Right atrium auricular region (tissue), 2 donors: ENCODE measurements at regions not wholly inside any gene's neighbourhood (a gene's known extent, or its start where the extent isn't known, plus 50 kb on each side); places are given as distances from the start of the nearest gene placed in this dataset.

Experiments used
- DNase-seq: peaks from one replicate; pipeline ENCODE4 v3.0.0-alpha.2; 2019; ENCODE audit warnings: low spot score
- H3K27ac ChIP-seq, 2 donors: fragments of 200-600 bp; sonication (generic); 1 replicate in 1 of 2; 2 replicates in 1 of 2; pipeline ENCODE4 v1.5.1; 2016 to 2019
- H3K27me3 ChIP-seq, 2 donors: fragments of 200-600 bp; sonication (generic); one replicate each; pipeline versions ENCODE4 v1.5.1 to v1.6.0; 2017 to 2019
- H3K36me3 ChIP-seq: fragments of 200-600 bp; sonication (generic); one replicate; pipeline ENCODE4 v1.5.1; 2016
- H3K4me1 ChIP-seq, 2 donors: fragments of 200-600 bp; sonication (generic); one replicate each; pipeline versions ENCODE4 v1.5.1 to v1.6.0; 2017 to 2019
- H3K4me3 ChIP-seq, 2 donors: fragments of 200-600 bp; sonication (generic); 1 replicate in 1 of 2; 2 replicates in 1 of 2; pipeline ENCODE4 v1.5.1; 2017 to 2019; ENCODE audit warnings: mild to moderate bottlenecking in 1 of 2, moderate library complexity in 1 of 2
- H3K9me3 ChIP-seq, 2 donors: fragments of 200-600 bp; sonication (generic); one replicate each; pipeline ENCODE4 v1.5.1; 2019
- TF ChIP-seq, protein P1 (sequence below), 2 donors: fragments of 200-600 bp; sonication (generic); IDR thresholded peaks; one replicate each; pipeline ENCODE4 v1.5.1; 2019; ENCODE audit warnings: antibody characterized with exemption in 2 of 2

DNA sequence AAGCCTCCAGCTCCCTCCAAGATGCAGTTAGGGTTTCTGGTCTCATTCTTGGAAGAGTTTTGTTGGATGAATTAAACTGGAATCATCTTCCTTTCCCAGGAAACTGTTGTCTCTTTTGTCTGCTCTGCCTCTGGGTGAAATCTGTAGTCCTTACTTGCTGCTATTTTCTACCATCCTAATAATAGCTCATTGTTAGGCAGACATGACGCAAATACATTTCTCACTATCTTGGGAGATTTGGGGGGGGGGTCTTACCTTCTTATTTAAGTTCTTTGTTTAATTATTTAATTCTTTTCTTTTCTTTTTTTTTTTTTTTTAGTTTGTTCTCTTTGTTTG lies 85.4 kb upstream of the DUSP10 start:
- TF ChIP-seq, protein P1, sequence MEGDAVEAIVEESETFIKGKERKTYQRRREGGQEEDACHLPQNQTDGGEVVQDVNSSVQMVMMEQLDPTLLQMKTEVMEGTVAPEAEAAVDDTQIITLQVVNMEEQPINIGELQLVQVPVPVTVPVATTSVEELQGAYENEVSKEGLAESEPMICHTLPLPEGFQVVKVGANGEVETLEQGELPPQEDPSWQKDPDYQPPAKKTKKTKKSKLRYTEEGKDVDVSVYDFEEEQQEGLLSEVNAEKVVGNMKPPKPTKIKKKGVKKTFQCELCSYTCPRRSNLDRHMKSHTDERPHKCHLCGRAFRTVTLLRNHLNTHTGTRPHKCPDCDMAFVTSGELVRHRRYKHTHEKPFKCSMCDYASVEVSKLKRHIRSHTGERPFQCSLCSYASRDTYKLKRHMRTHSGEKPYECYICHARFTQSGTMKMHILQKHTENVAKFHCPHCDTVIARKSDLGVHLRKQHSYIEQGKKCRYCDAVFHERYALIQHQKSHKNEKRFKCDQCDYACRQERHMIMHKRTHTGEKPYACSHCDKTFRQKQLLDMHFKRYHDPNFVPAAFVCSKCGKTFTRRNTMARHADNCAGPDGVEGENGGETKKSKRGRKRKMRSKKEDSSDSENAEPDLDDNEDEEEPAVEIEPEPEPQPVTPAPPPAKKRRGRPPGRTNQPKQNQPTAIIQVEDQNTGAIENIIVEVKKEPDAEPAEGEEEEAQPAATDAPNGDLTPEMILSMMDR (IDR thresholded peaks at IDR 0.05) = no peak
- Histone ChIP-seq H3K4me3 (no peak overlapping the region), H3K9me3 (no peaks in the 10 kb centered on the region), H3K4me1 (no peaks in the 10 kb centered on the region), H3K27me3 (no peaks in the 10 kb centered on the region), H3K36me3 (no peaks in the 10 kb centered on the region), H3K27ac (peak overlapping the region in 1 of 2 donors; percentile 16)
- DNase-seq = no peak

DNA sequence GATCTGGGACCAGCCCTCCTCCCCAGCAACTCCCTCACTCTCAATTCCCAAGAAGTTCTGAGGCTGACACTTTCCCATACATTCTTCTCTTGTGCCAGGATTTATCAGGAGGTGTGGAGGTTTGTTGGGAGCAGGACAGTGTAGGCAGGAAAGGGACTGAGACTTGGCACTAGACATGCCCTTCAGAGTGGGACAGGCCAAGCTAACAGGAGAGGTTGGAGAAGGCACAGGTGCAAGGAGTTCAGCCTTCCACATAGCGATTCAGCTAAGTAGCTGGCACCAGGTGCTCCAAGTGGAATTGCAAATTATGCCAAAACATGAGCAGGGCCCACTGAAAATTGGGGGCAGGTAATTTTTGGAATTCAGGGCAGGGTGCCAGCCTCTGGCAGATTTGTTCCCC lies 83.0 kb upstream of the DUSP10 start:
- no peaks in the 10 kb centered on the region for H3K27me3 ChIP-seq
- H3K4me1 ChIP-seq = no peaks in the 10 kb centered on the region
- no peaks in the 10 kb centered on the region for H3K9me3 ChIP-seq
- TF ChIP-seq, protein P1 (IDR thresholded peaks at IDR 0.05) = no peak
- DNase-seq = no peak
- H3K27ac ChIP-seq = no peak overlapping the region
- no peaks in the 10 kb centered on the region for H3K36me3 ChIP-seq
- H3K4me3 ChIP-seq = no peak overlapping the region

DNA sequence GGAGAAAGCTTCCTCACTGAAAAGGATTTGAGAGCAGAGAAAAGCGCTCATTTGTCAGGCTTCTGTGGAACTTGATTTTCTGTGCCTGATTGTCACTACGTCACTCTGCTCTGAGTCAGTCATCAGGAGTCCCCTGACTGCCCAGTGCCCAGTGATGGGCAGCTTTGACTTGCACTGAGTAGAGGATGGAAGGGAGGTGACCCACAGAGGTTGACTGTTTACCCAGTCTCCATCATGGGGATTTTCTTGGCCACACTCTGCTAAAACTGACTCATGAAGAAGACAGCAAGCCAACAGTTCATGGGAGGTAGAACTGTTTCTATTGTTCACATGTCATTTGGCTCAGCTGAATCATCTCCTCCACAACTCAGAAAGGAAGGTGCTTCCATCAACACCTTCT lies 82.1 kb upstream of the DUSP10 start:
- TF ChIP-seq, protein P1 (IDR thresholded peaks at IDR 0.05) = no peak
- Histone ChIP-seq H3K4me3 (no peak overlapping the region), H3K27ac (no peak overlapping the region), H3K36me3 (no peaks in the 10 kb centered on the region), H3K27me3 (no peaks in the 10 kb centered on the region), H3K9me3 (peaks cover 0 to under 1% of the 10 kb centered on the region in 2 donors), H3K4me1 (no peaks in the 10 kb centered on the region)
- no peak for DNase-seq

DNA sequence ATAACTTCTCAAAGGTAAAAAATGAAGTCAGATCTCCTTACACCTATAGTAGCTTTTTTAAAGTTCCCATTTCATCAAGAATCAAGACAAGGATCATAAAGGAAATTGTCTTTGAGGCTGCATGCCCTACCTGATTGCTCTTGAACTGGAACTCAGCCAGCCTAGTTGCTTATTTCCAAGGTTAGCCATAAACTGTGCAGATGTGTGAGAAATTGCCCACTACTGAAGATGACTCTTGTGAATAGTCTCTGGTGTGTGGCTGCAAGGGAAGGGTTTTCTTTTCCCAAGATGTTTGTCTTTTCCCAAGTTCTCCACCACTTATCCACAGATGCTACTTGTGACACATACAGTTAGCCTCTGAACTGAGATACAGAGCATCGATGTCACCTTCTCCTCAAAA lies 81.7 kb upstream of the DUSP10 start:
- TF ChIP-seq, protein P1 (IDR thresholded peaks at IDR 0.05) = no peak
- Histone ChIP-seq H3K9me3 (peaks cover 0 to 5% of the 10 kb centered on the region in 2 donors), H3K27me3 (no peaks in the 10 kb centered on the region), H3K4me1 (no peaks in the 10 kb centered on the region), H3K4me3 (no peak overlapping the region), H3K36me3 (no peaks in the 10 kb centered on the region), H3K27ac (no peak overlapping the region)
- no peak for DNase-seq

DNA sequence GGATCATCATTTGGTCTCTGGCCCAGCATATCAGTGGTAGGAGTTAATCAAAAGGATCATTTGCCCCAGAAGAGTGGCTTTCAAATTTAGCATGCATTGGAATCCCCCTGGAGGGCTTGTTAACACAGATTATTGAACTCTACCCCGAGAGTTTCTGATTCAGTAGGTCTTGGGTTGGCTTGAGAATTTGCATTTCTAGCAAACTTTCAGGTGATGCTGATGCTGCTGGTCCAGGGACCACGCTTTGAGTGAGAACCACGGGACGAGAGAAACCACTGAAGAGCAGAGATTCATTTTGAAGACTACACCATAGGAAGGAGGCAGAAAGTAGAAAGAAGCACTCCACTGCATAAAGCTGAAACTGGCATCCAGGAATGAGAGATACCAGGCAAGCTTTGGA lies 81.3 kb upstream of the DUSP10 start:
- no peaks in the 10 kb centered on the region for H3K4me1 ChIP-seq
- H3K27me3 ChIP-seq = no peaks in the 10 kb centered on the region
- no peak for DNase-seq
- H3K36me3 ChIP-seq = no peaks in the 10 kb centered on the region
- no peak overlapping the region for H3K4me3 ChIP-seq
- no peak overlapping the region for H3K27ac ChIP-seq
- TF ChIP-seq, protein P1 (IDR thresholded peaks at IDR 0.05) = no peak
- H3K9me3 ChIP-seq = peaks cover 0 to 9% of the 10 kb centered on the region in 2 donors

DNA sequence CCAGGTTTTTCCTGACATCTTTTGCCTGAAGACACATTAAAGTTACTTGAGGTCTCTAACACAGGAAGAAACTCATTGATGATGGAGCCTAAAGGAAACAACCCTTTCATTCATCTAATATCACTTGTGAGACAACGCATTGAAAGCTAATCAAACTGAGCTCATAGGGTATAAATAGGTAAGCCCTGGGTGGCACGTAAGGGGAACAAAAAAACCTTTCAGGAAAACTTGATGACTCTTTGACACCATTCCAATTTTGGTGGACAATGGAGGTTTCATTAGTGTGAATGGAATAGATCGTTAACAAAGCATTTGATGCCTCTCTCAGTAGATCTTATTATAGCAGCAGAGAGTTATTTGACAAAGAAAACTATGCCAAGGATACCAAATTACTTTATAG lies 80.7 kb upstream of the DUSP10 start:
- no peak for DNase-seq
- TF ChIP-seq, protein P1 (IDR thresholded peaks at IDR 0.05) = no peak
- Histone ChIP-seq H3K4me3 (no peak overlapping the region), H3K27ac (no peak overlapping the region), H3K36me3 (no peaks in the 10 kb centered on the region), H3K4me1 (no peaks in the 10 kb centered on the region), H3K27me3 (no peaks in the 10 kb centered on the region), H3K9me3 (peaks cover 0 to 9% of the 10 kb centered on the region in 2 donors)
